OCI-LY3 (cell line): ENCODE measurements at regions not wholly inside any gene's neighbourhood (a gene's known extent, or its start where the extent isn't known, plus 50 kb on each side); places are given as distances from the start of the nearest gene placed in this dataset.

Source experiments
- H2AFZ ChIP-seq: fragments of 200-600, 300-600 bp; shearing (Covaris generic); 2 replicates; pipeline ENCODE4 v1.6.0; 2014; ENCODE audit warnings: antibody characterized with exemption, low read depth, low read length
- H3K27ac ChIP-seq: fragments of 200-600, 300-600 bp; sonication (generic); 2 replicates; pipeline ENCODE4 v1.5.1; 2014; ENCODE audit warnings: mild to moderate bottlenecking, low read length, moderate library complexity, mixed read lengths
- H3K27me3 ChIP-seq: fragments of 200-600, 300-600 bp; sonication (generic); 2 replicates; pipeline ENCODE4 v1.6.1; 2014; ENCODE audit warnings: low read depth, low read length, mixed read lengths
- H3K36me3 ChIP-seq: fragments of 200-600, 300-600 bp; sonication (generic); replicated peaks from 2 replicates; pipeline ENCODE3; 2014; ENCODE audit warnings: low read depth, low read length, mixed read lengths
- H3K4me1 ChIP-seq: fragments of 300-600, 200-600 bp; sonication (generic); 2 replicates; pipeline ENCODE4 v1.6.1; 2014; ENCODE audit warnings: low read length, mixed read lengths
- H3K4me2 ChIP-seq: fragments of 200-600, 300-600 bp; sonication (generic); 2 replicates; pipeline ENCODE4 v1.6.1; 2014; ENCODE audit warnings: low read length, mixed read lengths
- H3K4me3 ChIP-seq: fragments of 300-600, 200-600 bp; sonication (generic); 2 replicates; pipeline ENCODE4 v1.5.1; 2014; ENCODE audit warnings: antibody characterized with exemption, mild to moderate bottlenecking, low read length, moderate library complexity
- H3K79me2 ChIP-seq: fragments of 300-600, 200-600 bp; shearing (Covaris generic); 2 replicates; pipeline ENCODE4 v1.6.1; 2014; ENCODE audit warnings: mild to moderate bottlenecking, low read length, mixed read lengths
- H3K9ac ChIP-seq: fragments of 300-600, 200-600 bp; shearing (Covaris generic); 2 replicates; pipeline ENCODE4 v1.6.0; 2014; ENCODE audit warnings: mild to moderate bottlenecking, low read length, moderate library complexity
- H3K9me3 ChIP-seq: fragments of 200-600, 300-600 bp; shearing (Covaris generic); 2 replicates; pipeline ENCODE4 v1.6.1; 2014; ENCODE audit warnings: low read length, mixed read lengths; ENCODE audit not compliant: insufficient read depth
- H4K20me1 ChIP-seq: fragments of 200-600, 300-600 bp; sonication (generic); 2 replicates; pipeline ENCODE4 v1.6.1; 2016; ENCODE audit warnings: low read length, mixed read lengths; ENCODE audit not compliant: insufficient read depth
- EZH2phosphoT487 ChIP-seq: fragments of 200-600 bp; shearing (Covaris generic); IDR thresholded peaks from 2 replicates; pipeline ENCODE4 v1.6.1; 2018; ENCODE audit warnings: antibody characterized with exemption, mixed run types, low read depth
- TF ChIP-seq, protein P1 (sequence below): fragments of 200-600, 300-600 bp; sonication (generic); IDR thresholded peaks from 2 replicates; pipeline ENCODE4 v1.5.1; 2014; ENCODE audit warnings: antibody characterized with exemption, low read length, low read depth

DNA sequence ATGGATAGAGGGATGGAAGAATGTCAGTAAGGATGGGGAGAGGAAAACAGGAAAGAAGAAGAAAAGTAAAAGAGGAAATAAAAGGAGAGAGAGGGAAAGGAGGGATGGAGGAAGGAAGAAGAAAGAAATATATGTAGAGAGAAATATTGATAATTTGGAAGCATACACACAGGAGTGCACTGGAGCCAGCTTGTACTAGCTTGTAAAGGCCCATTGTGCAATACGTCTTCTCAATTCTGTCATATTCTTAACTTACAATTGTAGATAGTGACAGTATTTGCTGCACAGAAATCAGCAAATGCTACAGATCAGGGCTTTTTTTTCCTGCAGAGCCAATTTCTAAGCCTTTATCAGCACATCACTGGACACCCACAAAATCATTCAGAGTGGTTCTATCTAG lies 458.8 kb upstream of the WWC1 start:
- no peaks in the 10 kb centered on the region for H3K4me1 ChIP-seq
- H2AFZ ChIP-seq = no peak overlapping the region
- no peak overlapping the region for H3K4me2 ChIP-seq
- no peak overlapping the region for H3K9ac ChIP-seq
- H3K79me2 ChIP-seq = no peaks in the 10 kb centered on the region
- no peaks in the 10 kb centered on the region for H3K9me3 ChIP-seq
- H3K36me3 ChIP-seq = no peaks in the 10 kb centered on the region
- no peak overlapping the region for H3K27ac ChIP-seq
- H3K4me3 ChIP-seq = no peak overlapping the region
- H3K27me3 ChIP-seq = no peaks in the 10 kb centered on the region
- TF ChIP-seq, protein P1, sequence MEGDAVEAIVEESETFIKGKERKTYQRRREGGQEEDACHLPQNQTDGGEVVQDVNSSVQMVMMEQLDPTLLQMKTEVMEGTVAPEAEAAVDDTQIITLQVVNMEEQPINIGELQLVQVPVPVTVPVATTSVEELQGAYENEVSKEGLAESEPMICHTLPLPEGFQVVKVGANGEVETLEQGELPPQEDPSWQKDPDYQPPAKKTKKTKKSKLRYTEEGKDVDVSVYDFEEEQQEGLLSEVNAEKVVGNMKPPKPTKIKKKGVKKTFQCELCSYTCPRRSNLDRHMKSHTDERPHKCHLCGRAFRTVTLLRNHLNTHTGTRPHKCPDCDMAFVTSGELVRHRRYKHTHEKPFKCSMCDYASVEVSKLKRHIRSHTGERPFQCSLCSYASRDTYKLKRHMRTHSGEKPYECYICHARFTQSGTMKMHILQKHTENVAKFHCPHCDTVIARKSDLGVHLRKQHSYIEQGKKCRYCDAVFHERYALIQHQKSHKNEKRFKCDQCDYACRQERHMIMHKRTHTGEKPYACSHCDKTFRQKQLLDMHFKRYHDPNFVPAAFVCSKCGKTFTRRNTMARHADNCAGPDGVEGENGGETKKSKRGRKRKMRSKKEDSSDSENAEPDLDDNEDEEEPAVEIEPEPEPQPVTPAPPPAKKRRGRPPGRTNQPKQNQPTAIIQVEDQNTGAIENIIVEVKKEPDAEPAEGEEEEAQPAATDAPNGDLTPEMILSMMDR = no peak
- TF ChIP-seq EZH2phosphoT487 = no peak
- H4K20me1 ChIP-seq = no peaks in the 10 kb centered on the region

DNA sequence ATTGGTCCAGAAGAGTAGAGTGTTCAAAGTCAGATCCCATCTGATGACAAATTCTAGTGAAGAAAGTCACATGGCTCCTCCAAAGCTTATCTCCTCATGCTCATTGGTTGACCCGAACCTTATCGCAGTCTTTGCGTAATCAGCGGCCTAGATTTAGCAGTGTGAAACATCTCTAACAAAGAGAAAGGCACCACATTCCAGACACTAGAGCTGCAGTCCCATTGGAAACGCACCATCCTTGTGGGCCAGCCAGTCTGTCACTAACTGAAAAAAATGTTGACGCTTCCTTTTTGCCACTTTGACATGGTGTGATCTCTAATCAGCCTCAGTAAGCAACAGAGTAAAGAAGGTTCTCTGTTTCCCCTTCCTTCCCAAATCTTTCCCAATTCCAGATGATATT lies 458.0 kb upstream of the WWC1 start:
- no peak overlapping the region for H3K4me2 ChIP-seq
- no peak overlapping the region for H3K4me3 ChIP-seq
- H2AFZ ChIP-seq = no peak overlapping the region
- H3K9me3 ChIP-seq = no peaks in the 10 kb centered on the region
- H3K79me2 ChIP-seq = no peaks in the 10 kb centered on the region
- H3K4me1 ChIP-seq = no peaks in the 10 kb centered on the region
- no peaks in the 10 kb centered on the region for H3K27me3 ChIP-seq
- H3K36me3 ChIP-seq = no peaks in the 10 kb centered on the region
- TF ChIP-seq EZH2phosphoT487 = no peak
- TF ChIP-seq, protein P1 = no peak
- no peaks in the 10 kb centered on the region for H4K20me1 ChIP-seq
- no peak overlapping the region for H3K27ac ChIP-seq
- H3K9ac ChIP-seq = no peak overlapping the region

DNA sequence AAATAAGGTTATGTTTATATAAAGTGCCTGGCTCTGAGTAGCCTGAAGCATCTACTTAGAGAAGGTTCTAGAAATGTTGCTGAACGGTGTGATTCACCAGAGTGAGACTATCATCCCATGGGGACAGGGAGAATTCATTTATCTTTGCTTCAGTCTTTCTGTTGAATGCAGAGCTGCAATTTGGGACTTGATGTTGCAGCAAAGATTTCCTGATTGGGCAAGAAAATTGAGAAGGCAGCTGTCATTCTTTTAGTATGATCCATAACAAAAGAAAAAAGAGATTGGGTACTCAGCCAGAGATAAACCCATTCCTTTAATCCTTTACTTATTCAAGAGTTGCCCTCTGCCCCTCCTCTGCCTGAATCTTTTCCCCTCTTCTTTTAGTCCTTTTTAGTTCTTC lies 456.3 kb upstream of the WWC1 start:
- Histone ChIP-seq H4K20me1 (no peaks in the 10 kb centered on the region), H2AFZ (no peak overlapping the region), H3K4me1 (no peaks in the 10 kb centered on the region), H3K4me3 (no peak overlapping the region), H3K36me3 (no peaks in the 10 kb centered on the region), H3K79me2 (no peaks in the 10 kb centered on the region), H3K4me2 (no peak overlapping the region), H3K9ac (no peak overlapping the region), H3K27ac (no peak overlapping the region), H3K27me3 (no peaks in the 10 kb centered on the region; the same call in 1 of the 2 replicates), H3K9me3 (no peaks in the 10 kb centered on the region)
- TF ChIP-seq EZH2phosphoT487 = no peak
- TF ChIP-seq, protein P1 = no peak

DNA sequence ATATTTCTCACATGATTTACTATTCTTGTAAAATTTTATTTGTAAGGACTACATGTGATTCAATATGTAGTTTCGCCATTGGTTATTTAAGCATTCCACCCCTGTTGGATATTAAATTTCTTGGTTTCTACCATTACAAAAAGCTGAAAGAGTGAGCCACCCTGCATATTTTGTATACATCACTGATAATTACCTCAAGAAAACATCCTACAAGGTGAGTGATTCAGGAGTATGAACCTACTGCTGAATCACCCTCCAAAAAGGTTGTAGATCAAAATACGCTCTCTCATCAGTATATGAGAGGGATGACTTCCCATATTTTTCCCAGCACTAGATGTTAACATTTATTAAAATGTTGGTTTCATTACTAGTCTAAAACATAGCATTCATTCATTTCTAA lies 454.3 kb upstream of the WWC1 start:
- H2AFZ ChIP-seq = no peak overlapping the region

More for the DNA sequence above, 454.3 kb upstream of the WWC1 start:
- no peak overlapping the region for H3K9ac ChIP-seq
- TF ChIP-seq, protein P1 = no peak
- TF ChIP-seq EZH2phosphoT487 = no peak
- no peaks in the 10 kb centered on the region for H4K20me1 ChIP-seq
- H3K27me3 ChIP-seq = no peaks in the 10 kb centered on the region; the same call in 1 of the 2 replicates
- no peak overlapping the region for H3K4me2 ChIP-seq
- no peaks in the 10 kb centered on the region for H3K79me2 ChIP-seq
- H3K27ac ChIP-seq = no peak overlapping the region
- H3K4me3 ChIP-seq = no peak overlapping the region
- H3K36me3 ChIP-seq = no peaks in the 10 kb centered on the region
- H3K4me1 ChIP-seq = no peaks in the 10 kb centered on the region
- no peaks in the 10 kb centered on the region for H3K9me3 ChIP-seq
